NCI-H510A treated with DMSO at 0.1 percent for 48 hours (cell line): ENCODE measurements at regions not wholly inside any gene's neighbourhood (a gene's known extent, or its start where the extent isn't known, plus 50 kb on each side); places are given as distances from the start of the nearest gene placed in this dataset.
A peak's percentile ranks its signal among the peaks of the same experiment; 100 is the strongest.
"Not testable (repeated sequence)": the region's sequence is repeated elsewhere in the genome, so short reads cannot be mapped to it uniquely, and the experiment has no call there.

Experiments
- DNase-seq: peaks from one replicate; lab custom pipeline; 2025; lab: John Stamatoyannopoulos, UW

DNA sequence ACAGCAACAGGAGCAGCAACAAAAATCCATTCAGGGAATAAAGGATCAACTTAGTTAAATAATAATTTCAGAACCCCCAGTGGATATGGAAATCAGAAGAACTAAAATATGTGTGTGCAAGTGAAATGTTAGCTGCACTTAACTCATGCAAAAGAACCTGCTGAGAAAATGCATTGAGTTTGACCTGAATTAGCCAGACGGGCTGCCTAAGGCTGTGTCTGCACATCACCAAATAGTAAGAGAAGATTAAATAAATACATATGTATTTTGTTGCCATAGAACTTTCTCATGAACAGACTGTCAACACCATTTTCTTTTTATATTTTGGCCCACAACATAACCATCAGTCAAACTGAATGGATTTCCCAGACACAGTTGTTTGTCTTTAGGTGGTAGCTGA is 262.0 kb upstream of the PIK3C3 start:
- no peak for DNase-seq

DNA sequence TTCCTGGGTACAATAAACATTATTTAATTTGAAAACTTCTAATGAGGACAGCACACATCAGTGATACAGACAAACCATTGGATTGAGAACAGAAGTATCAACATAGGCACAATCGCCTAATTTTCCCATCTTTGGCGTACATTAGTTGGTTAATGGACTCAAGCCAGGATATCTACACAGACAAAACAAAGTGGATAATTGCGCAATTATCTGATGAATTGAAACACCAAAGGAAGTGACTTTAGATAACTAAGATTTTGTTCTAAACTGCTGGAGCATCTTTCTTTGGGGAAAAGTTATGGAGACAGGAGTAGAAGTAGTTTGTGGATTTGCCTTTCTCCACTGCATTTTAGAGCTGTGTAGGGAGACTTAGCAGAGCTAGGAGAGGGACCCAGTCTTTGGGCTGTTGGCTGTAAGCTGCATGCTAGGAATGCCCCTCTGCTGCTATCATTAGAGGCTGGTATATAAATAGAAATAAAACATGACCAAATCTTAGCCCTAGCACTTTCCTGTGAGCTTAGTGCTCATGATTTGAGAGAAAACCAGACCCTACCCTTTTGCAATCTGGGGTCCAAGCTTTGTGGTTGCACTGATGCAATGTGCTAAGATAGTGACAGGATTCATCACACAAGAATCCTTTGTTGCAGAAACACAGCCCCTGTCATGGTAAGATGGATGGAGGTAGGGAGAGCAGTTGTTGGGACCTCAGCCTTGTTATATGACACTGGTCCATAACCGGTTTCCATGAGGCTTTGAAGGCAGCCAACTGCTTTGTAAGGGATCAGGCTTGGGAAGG is 264.5 kb upstream of the PIK3C3 start:
- no peak for DNase-seq

DNA sequence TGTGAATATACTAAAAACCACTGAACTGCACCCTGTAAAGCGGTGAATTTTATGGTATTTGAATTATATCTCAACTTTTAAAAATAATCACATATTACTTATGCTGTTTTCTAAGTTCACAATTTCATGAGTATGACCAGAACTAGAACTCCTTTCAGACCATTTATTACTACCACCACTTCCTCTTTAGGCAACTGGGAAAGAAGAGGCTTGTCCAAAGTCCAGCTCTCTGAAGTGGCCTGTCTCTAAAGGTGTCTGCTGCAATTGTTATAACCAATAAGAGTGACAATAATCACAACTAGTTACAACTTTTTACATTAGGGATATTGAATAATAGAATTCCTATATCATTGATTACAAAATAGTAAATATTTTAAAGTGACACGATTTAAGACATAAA is 267.9 kb upstream of the PIK3C3 start:
- no peak for DNase-seq

DNA sequence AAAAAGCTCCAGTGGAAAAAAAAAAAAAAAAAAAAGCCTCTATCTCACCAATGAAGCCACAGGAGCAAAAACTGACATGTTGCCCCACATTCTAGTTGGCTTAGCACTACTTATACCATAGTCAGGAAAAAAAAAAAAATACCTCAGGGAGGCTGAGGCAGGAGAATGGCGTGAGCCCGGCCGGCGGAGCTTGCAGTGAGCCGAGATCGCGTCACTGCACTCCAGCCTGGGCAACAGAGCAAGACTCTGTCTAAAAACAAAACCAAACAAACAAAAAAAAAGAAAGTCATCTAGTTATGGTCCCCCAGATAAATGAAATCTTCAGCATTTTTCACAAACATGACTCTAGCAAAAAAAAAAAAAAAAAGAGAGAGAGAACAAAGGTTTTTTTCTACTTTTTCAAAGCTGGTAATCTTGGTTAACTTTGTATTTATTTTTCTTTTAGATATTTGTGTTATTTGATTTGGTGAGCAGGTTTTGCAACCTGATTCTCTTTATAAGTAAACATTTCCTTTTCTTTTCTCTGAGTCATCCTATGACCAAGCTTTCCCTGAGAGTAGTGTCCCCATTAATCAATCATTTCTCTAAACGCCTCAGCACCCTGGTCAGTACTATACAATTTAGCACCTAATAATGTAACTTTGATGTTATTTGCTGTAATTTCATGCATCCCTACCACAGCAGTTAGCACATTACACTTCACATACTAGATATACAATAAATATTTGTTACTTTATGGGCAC is 273.7 kb upstream of the PIK3C3 start:
- no peak for DNase-seq

DNA sequence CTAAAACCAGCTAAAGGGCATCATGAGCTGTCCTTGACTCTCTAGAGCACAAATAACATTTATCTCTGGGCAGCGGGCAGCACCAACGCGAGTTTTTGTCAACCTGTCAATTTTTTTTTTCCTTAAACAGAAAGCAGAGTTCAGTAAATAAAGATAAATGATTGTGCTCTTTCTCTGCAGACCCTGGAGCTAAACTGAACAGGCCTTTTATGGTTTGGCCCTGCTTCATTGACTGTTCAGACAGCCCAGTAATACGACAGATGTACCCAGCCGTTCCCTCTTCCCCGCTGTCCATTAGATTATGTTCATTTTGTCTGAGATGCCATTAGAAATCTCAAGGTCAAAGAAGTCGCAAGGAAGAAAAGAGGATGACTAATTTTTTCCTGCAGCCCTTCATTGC is 280.5 kb upstream of the PIK3C3 start:
- no peak for DNase-seq

DNA sequence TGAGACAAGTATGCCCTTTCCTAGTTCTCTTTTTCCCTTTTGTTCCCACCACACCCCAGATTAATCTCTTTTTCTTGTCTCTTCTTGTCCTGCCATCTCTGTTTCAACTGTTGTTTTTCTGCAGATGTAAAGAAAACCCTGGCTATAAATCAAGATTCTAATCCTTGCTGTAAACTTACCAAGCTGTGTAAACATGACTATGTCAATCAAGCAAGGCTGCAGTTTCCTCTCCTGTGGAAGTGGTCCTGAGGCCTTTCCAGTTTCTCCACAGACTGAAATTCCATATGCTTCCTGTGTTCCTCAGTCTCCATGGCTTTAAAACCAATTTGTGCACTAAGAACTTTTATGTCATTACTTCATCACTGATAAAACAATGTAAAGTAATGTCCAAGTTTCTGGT is 288.8 kb upstream of the PIK3C3 start:
- peak; percentile 65 for DNase-seq

DNA sequence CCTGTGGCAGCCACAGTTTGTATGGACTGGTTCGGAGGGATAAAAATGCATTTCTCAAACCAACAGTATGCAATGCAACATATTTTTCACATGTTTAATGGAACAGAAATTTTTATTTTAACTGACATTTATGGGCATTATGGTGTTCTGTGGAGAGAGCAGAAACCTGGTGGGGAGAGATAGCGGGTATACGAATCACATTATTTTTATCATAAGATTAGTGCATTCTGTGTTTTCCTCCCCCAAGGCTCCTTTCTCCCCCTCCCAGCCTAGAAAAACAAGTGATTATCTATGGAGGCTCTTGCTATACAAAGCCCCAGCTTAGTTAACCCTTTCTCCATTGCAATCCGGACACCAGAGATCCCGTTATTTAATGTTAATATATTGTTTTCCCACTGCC is 289.8 kb upstream of the PIK3C3 start:
- no peak for DNase-seq

DNA sequence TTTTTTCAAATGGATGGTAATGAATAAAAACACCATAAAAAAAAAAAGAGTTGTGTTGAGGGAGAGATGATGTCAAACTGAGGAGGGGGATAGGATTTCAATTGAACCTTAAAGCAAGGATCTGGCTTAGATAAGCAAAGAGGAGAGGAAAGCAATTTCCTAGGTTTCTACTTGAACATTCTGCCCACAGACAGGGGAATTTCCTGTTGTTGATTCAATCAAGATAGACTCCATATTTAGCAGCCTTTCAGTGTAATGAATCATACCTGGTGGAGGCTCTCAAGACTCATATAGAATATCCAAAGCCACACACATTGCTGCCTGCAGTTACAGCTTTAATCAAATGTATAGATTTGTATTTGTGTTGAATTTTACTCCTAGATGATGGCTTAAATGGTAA is 294.4 kb upstream of the PIK3C3 start:
- DNase-seq = no peak

DNA sequence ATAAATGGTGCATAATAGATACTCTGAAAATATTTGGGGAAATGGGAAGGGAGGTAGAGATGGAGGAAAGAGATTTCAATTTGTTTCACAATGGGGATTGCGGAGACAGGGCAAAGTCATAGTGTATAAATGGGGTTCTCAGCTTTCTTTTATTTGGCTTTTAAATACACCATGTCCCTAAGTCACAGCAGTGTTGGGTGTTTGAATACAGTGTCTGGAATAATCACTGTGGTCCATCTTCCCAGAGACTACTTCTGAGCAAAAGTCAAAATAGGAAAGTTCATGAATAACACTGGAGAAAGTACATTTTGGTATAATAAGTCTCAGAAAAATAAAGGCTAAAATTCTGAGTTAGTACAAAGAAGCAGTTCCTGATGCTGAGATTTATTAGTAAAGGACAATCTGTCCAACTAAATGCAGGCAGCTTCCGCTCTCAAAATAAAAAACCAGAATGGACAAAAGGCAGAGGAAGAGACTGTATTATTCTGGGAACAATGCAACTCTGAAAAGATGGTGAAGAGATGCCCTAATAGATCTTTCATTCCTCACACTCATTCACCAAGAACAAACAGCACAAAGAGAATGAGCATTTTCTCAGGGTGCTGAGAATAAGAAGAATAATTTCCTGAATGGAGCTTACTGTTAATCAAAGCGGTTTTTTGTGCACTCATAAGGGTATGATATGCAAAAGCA is 295.4 kb upstream of the PIK3C3 start:
- no peak for DNase-seq

DNA sequence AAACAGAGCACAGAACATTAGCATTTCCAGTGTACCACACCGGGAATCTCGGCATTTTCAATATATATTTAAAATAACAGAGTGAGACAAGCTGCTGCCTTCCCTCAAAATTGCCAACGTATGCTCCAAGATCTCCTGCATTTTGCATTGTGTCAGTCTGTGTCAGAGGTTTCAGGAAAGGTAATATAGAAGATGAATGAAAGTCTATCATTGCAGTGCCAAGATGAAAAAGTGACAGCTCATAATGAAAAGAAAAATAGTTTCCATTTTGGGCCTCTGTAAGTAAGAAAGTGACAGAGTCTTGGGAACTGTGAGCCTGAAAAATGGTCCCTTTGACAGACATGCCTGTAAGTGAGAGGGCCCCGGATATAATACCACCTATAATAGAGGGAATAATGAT is 297.8 kb upstream of the PIK3C3 start:
- no peak for DNase-seq

DNA sequence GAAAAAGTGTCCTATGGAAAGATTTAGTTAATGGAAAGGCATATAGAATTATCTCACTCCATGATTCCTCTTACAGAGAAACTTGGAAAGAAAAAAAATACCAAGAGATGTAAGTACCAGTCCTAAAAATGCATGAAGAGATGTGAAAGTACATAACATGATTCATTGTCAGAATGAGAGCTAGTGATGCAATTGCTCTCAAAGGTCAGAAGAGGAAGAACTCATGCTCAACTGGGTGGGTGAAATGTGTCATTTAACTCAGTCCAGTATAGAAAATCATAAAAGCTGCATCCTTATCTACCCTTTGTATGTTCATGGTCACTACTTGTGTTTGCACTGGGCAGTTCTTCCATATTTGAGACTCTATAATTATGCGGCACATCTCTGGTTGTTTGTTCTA is 300.0 kb upstream of the PIK3C3 start:
- no peak for DNase-seq

DNA sequence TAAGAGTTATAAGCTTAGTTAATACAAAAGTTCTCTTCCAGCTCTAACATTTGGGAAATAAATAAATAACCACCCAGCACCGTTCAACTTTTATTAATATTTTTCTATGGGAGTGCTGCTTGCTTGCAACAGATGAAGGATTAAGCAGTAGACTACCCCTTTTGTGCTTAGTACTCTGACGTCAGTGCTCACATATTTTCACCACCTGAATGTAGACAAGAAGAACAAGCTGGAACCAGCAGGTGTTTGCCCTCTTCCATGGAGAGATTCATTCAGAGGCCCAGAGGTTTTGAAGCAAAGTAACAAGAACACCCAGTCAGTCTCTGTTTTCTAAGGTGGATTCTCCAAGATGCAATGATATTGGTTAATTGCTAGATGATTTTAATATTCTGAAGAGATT is 307.1 kb upstream of the PIK3C3 start:
- peak; percentile 29 for DNase-seq

DNA sequence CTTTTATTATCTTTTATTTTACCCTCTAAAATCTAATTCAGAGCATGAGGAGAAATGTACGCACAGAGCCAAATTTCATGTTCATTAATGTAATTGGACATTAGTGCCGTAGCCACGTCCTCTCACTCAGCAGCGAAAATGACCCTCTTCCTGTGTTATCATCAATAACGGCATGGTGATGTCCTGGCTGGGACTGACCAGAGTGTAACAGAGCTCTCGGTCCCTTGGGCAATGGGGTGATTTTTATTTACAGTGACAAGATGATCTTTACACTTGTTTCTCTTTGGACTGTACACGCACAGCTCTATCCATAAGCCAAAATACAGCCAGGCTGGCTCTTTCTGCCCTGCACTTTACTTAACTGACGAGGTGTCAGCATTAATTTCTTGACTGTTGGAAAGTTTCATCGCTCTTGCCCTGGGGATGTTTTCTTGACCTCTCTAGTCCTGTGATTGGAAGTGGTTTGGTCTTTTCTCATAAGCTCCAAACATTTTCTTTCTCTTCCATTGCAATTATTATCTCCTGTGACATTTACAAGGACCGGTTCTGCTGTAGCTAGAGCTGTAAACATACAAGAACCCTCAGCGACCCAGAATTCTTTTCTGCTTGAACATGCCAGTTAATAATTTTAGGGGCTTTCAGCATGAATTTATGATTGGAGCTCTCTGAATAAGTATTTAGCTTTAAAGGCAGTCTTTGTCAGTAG is 308.0 kb upstream of the PIK3C3 start:
- DNase-seq = no peak

DNA sequence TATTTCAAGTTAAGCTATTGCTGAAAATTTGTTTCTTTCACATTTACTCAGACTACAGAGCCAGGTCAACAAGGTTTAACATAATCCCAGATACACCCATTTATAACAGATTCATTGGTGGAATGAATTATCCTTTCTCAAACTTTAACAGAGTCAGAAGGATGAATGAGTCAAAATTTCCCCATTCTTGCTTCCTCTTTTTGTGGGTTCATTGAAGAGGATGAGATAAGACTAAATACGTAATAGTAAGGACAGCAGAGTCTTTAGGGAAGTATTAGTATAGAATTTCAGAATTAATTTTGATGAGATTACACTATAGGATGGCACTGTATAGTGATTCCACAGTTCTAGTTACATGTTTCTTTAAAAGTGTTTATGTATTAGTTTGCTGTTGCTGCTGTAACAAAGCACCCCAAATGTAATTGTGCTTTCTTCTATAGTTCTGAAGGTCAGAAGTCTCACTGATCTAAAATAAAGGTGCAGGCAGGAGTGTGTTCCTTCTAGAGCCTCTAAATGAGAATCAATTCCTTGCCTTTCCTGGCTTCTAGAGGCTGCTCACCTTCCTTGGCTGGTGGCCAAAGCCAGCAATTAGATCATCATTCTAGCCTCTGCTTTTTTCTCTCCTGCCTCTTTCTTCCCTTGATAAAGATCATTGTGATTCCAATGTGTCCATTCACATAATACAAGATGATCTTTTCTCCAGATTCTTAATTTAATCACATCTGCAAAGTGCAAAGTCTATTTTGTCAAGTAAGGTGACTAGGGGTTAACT is 309.3 kb upstream of the PIK3C3 start:
- DNase-seq = peak; percentile 73

DNA sequence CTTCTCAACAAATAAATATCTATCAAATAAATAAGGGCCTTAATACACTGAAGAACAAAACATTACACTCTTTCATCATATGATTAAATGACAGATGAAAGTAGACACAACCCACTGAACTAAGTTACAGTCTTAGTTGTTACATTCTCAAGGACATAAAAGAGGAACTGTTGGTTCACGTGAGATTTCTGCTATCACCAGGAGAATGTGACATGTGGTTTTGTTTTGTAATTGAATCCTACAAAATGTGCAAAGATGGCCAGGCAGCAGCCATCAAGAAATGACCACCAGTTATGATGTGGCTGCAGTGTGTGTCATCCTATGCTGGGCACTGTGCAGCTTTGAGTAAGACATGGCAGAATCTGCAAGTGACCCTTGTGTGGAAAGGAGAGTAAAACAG is 310.6 kb upstream of the PIK3C3 start:
- DNase-seq = no peak

DNA sequence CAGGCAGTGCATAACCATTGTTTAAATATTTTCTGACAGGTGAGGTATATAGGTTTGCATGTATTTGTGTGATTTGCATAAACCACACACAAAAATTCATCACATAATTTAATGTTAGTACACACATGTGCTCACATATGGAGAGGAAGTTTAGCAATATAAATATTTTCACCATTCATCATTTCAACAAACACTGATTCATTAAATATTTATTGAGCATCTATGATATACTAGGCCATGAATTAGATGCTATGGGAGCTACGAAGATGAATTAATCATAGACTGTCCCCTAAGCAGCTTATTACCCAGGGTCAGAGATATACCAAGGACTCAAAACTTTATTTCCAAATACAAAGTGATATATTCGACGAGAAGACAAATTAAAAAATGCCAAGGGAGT is 311.6 kb upstream of the PIK3C3 start:
- no peak for DNase-seq

DNA sequence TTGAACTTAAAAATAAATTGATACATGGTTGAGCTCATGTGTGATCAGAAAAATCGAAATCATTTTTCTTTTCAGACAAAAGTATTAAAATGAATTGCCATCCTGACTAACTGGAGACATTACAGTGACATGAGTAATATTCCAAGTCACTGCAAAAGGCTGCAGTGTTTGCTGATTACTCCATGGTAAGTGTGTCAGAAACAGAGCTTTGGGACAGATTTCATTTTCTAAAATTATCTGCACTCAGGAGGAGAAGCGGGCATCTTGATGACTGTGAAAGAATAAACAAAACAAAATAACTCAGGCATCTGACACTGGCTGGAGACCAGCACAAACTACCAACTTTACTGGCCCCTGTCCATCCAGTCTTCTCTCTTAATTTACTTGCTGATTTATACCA is 312.3 kb upstream of the PIK3C3 start:
- DNase-seq = no peak

DNA sequence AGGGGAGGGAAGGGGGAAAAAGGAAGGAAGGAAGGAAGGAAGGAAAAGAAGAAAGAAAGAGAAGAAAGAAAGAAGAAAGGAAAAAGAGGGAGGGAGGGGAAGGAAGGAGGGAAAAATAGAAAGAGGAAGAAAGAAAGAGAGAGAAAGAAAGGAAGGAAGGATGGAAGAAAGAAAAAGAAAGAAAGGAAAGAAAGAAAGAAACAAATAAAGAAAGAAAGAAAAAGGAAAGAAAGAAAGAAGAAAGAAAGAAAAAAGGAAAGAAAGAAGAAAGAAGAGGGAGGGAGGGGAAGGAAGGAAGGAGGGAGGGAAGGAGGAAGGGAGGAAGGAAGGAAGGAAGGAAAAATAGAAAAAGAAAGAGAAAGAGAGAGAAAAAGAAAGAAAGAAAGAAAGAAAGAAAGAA is 315.8 kb upstream of the PIK3C3 start:
- no peak for DNase-seq

DNA sequence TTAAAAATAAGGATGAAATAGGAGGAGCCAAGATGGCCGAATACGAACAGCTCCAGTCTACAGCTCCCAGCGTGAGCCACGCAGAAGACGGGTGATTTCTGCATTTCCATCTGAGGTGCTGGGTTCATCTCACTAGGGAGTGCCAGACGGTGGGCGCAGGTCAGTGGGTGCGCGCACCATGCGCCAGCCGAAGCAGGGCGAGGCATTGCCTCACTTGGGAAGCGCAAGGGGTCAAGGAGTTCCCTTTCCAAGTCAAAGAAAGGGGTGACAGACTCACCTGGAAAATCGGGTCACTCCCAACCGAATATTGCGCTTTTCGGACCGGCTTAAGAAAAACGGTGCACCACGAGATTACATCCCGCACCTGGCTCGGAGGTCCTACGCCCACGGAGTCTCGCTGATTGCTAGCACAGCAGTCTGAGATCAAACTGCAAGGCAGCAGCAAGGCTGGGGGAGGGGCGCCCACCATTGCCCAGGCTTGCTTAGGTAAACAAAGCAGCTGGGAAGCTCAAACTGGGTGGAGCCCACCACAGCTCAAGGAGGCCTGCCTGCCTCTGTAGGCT is 323.2 kb upstream of the PIK3C3 start:
- not testable (repeated sequence) for DNase-seq

DNA sequence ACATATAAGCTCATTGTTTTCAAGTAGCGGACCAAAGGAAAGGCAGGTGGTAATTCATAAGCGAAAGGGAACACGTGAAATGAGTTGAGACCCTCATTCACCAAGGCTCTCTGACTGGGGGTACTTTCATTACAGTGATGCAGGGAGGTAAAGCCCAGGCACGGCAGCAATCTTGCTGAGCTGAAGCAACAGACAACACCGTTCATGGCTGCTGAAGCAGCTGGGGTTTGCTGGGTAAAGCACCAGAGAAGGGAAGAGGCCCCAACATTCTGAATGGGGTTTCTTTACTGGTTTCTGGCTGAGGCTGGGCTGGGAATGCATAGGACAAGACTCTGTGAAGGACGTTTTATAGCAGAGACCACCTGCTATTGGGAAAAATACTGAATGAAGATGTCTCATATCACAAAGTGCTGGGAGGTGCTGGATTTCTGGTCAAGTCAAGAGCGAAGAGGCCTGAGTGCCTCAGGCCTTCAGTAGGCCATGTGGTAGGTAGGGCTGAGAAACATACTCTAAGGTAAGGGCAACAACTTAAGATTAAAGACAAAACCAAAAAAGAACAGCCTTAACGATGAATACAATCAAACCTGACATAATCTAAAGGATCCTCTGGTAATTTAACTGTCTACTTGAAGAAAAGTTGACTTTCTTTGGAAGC is 324.7 kb upstream of the PIK3C3 start:
- DNase-seq = peak; percentile 45

DNA sequence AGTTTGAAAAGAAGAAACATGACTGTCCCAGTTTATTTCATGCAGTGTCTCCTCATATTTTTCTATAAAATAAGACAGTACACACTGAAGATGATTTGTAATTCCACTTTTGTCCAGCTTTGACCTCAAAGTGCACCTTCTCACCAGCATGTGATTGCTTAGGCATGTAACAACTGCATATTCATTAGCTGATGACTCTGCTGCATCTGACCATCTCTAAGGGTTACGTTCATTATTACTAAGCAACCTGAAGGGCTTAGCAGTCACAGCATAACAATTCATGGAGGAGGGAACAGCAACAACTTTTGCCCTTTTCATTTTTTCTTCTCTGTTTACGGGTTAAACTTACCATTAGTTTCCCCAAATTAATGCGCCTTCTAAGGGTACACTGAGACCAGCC is 330.6 kb upstream of the PIK3C3 start:
- no peak for DNase-seq
